GM23248 (cell line): ENCODE measurements at regions not wholly inside any gene's neighbourhood (a gene's known extent, or its start where the extent isn't known, plus 50 kb on each side); places are given as distances from the start of the nearest gene placed in this dataset.

Experiments used
- EZH2 ChIP-seq: fragments of 200-600 bp; sonication (generic); IDR thresholded peaks from 2 replicates; pipeline ENCODE4 v1.6.1; 2018; ENCODE audit warnings: antibody characterized with exemption, mild to moderate bottlenecking; ENCODE audit not compliant: insufficient read depth, poor library complexity, severe bottlenecking
- EZH2phosphoT487 ChIP-seq: fragments of 200-600 bp; sonication (generic); IDR thresholded peaks from 2 replicates; pipeline ENCODE4 v1.6.1; 2018; ENCODE audit warnings: antibody characterized with exemption, moderate library complexity, mild to moderate bottlenecking, low read depth; ENCODE audit not compliant: insufficient read depth

GRCh38 chr7:388961-389701 is 99.2 kb downstream of the FOXL3 start:
- no peak for TF ChIP-seq EZH2
- TF ChIP-seq EZH2phosphoT487: no peak
